ENCODE measurements at regions not wholly inside any gene's neighbourhood (a gene's known extent, or its start where the extent isn't known, plus 50 kb on each side); places are given as distances from the start of the nearest gene placed in this dataset.

DNA sequence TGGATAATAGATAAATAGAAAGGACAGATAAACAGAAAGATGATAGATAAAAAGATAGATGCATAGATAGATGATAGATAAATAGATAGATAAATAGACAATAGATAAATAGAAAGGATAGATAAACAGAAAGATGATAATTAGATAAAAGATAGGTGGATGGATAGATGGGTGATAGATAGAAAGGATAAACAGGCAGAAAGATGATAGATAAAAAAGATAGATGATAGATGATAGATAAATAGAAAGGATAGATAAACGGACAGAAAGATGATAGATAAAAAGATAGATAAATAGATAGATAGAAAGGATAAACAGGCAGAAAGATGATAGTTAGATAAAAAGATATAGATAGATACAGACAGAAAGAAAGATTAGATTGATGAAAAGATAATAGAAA lies 92.3 kb upstream of the UQCRFS1 start:
- Histone ChIP-seq H3K36me3 (no peaks in the 10 kb centered on the region), H3K4me3 (no peak overlapping the region), H3K9me3 (no peaks in the 10 kb centered on the region), H3K27me3 (no peaks in the 10 kb centered on the region), H3K27ac (no peak overlapping the region), H3K4me1 (no peaks in the 10 kb centered on the region)
- intact Hi-C loops (cut with DNase I) = no loop called here
- no peak for TF ChIP-seq POLR2A (IDR thresholded peaks at IDR 0.05)
- TF ChIP-seq, protein P1, sequence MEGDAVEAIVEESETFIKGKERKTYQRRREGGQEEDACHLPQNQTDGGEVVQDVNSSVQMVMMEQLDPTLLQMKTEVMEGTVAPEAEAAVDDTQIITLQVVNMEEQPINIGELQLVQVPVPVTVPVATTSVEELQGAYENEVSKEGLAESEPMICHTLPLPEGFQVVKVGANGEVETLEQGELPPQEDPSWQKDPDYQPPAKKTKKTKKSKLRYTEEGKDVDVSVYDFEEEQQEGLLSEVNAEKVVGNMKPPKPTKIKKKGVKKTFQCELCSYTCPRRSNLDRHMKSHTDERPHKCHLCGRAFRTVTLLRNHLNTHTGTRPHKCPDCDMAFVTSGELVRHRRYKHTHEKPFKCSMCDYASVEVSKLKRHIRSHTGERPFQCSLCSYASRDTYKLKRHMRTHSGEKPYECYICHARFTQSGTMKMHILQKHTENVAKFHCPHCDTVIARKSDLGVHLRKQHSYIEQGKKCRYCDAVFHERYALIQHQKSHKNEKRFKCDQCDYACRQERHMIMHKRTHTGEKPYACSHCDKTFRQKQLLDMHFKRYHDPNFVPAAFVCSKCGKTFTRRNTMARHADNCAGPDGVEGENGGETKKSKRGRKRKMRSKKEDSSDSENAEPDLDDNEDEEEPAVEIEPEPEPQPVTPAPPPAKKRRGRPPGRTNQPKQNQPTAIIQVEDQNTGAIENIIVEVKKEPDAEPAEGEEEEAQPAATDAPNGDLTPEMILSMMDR (IDR thresholded peaks at IDR 0.05) = no peak
- TF ChIP-seq POLR2AphosphoS5 (IDR thresholded peaks at IDR 0.05; ENCODE audit: insufficient read depth in 1 of 2, low read depth in 1 of 2) = no peak
- DNase-seq (ENCODE audit: extremely low spot score in 2 of 2) = no peak

DNA sequence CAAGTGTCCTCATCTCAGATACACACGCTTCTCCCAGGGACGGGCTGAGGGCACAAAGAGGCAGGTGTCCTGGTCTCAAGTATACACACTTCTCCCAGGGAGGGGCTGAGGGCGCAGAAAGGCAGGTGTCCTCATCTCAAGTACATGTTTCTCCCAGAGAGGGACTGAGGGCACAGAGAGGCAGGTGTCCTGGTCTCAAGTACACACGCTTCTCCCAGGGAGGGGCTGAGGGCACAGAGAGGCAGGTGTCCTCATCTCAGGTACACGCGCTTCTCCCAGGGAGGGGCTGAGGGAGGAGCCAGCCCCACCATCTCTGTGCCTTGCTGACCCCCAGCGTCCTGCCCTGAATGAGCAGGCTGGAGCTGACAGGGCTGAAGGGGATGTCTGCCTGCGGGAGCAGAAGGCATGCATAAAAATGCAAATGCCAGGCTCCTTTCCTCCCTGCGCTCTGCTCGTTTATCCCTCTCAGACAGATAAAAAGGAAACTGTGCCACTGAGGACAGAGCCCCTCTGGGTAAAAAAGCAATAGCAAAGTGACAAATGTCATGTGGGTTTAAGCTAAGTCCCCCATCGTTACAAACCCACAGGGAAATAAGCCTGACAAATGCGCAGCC lies 96.1 kb upstream of the UQCRFS1 start:
- Histone ChIP-seq H3K27ac (no peak overlapping the region), H3K9me3 (no peaks in the 10 kb centered on the region), H3K27me3 (no peaks in the 10 kb centered on the region), H3K4me3 (no peak overlapping the region), H3K4me1 (no peaks in the 10 kb centered on the region), H3K36me3 (no peaks in the 10 kb centered on the region)
- TF ChIP-seq, protein P1 (IDR thresholded peaks at IDR 0.05) = no peak
- TF ChIP-seq POLR2A (IDR thresholded peaks at IDR 0.05) = no peak
- no peak for TF ChIP-seq POLR2AphosphoS5 (IDR thresholded peaks at IDR 0.05; ENCODE audit: insufficient read depth in 1 of 2, low read depth in 1 of 2)
- intact Hi-C loops (cut with DNase I) = no loop called here
- DNase-seq (ENCODE audit: extremely low spot score in 2 of 2) = no peak

DNA sequence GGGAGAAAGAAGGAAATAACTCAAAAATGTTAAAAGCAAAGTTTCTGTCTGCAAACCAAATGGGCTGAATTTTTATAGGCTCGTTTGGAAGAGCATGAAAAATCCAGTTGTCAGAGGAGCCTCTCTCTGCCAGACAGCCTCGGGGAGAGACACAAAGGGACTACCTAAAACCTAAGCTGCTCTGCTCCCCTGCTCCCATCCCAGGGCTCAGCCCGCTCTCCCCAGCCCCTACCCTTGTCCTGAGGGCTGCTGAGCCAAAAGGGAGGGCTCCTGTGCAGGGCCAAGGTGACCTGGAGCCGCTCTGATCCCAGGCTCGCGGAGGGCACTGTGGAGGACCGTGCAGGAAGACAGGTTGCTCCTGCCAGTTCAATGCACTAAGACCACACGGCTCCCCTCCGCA lies 96.7 kb upstream of the UQCRFS1 start:
- H3K27ac ChIP-seq = no peak overlapping the region
- H3K27me3 ChIP-seq = no peaks in the 10 kb centered on the region
- H3K36me3 ChIP-seq = no peaks in the 10 kb centered on the region
- TF ChIP-seq, protein P1 (IDR thresholded peaks at IDR 0.05) = no peak
- no peak for TF ChIP-seq POLR2AphosphoS5 (IDR thresholded peaks at IDR 0.05; ENCODE audit: insufficient read depth in 1 of 2, low read depth in 1 of 2)
- TF ChIP-seq POLR2A (IDR thresholded peaks at IDR 0.05) = no peak
- no peak overlapping the region for H3K4me3 ChIP-seq
- DNase-seq (ENCODE audit: extremely low spot score in 2 of 2) = no peak
- no peaks in the 10 kb centered on the region for H3K4me1 ChIP-seq
- intact Hi-C loops (cut with DNase I) = no loop called here
- H3K9me3 ChIP-seq = no peaks in the 10 kb centered on the region

DNA sequence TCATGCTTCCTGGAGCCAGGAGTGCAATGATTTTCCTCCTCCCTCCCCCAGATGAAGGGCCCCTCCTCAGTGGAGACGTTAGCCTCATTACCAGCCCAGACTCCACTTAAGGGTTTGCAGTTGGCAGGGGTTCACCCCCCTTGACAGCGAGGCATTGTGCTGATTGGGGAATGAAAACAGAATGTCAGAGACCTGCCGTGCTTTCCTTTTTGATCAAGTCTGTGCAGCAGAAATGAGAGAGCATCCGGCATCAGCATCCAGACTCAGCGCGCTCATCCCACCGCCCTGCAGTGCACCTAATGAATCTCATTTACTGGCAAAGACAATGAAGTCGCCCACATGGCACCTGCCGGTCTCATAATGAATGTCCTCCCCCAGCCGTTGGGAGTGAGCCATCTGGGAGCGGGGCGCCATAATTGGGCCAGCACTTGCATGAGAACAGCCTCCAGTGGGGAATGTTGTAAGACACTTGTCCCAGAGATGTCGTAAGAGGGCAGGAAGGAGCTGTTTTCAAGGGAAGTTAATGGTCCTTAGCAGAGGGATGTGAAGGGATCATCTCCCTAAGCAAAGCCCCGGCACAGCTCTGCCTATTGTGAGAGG lies 98.3 kb upstream of the UQCRFS1 start:
- DNase-seq (ENCODE audit: extremely low spot score in 2 of 2) = no peak
- no peaks in the 10 kb centered on the region for H3K36me3 ChIP-seq
- no peak overlapping the region for H3K27ac ChIP-seq
- no peak for TF ChIP-seq POLR2A (IDR thresholded peaks at IDR 0.05)
- no peak for TF ChIP-seq POLR2AphosphoS5 (IDR thresholded peaks at IDR 0.05; ENCODE audit: insufficient read depth in 1 of 2, low read depth in 1 of 2)
- TF ChIP-seq, protein P1 (IDR thresholded peaks at IDR 0.05) = no peak
- no peaks in the 10 kb centered on the region for H3K27me3 ChIP-seq
- no peaks in the 10 kb centered on the region for H3K4me1 ChIP-seq
- intact Hi-C loops (cut with DNase I) = no loop called here
- H3K9me3 ChIP-seq = no peaks in the 10 kb centered on the region
- H3K4me3 ChIP-seq = no peak overlapping the region

- H3K4me3 ChIP-seq = no peak overlapping the region
- no peak overlapping the region for H3K27ac ChIP-seq
- DNase-seq (ENCODE audit: extremely low spot score in 2 of 2) = no peak
- TF ChIP-seq POLR2A (IDR thresholded peaks at IDR 0.05) (no peak), POLR2AphosphoS5 (IDR thresholded peaks at IDR 0.05; ENCODE audit: insufficient read depth in 1 of 2, low read depth in 1 of 2) (no peak)
- TF ChIP-seq, protein P1 (IDR thresholded peaks at IDR 0.05) = no peak
- H3K27me3 ChIP-seq = no peaks in the 10 kb centered on the region
- intact Hi-C loops (cut with DNase I) = no loop called here
- no peaks in the 10 kb centered on the region for H3K9me3 ChIP-seq
- no peaks in the 10 kb centered on the region for H3K4me1 ChIP-seq
- H3K36me3 ChIP-seq = no peaks in the 10 kb centered on the region
Measured at GRCh38 chr19:29315556-29316190, 102.7 kb upstream of the UQCRFS1 start.
